ENCODE measurements at regions not wholly inside any gene's neighbourhood (a gene's known extent, or its start where the extent isn't known, plus 50 kb on each side); places are given as distances from the start of the nearest gene placed in this dataset.

GRCh38 chr13:85288698-85289097, 510.5 kb downstream of the SLITRK6 start:
- TF ChIP-seq ZSCAN18 (CRISPR knock-in tag; IDR thresholded peaks at IDR 0.05) (no peak), ZMAT4 (CRISPR knock-in tag; IDR thresholded peaks at IDR 0.05) (no peak), E2F4 (CRISPR knock-in tag; IDR thresholded peaks at IDR 0.05; ENCODE audit: borderline replicate concordance, low read depth) (no peak), RORB (CRISPR knock-in tag; IDR thresholded peaks at IDR 0.05) (no peak), NFYB (CRISPR knock-in tag; conservative IDR thresholded peaks at IDR 0.05; ENCODE audit: low read depth) (no peak), USF1 (CRISPR knock-in tag; IDR thresholded peaks at IDR 0.05) (no peak), TP53 (CRISPR knock-in tag; IDR thresholded peaks at IDR 0.05) (no peak), FOXP1 (CRISPR knock-in tag; IDR thresholded peaks at IDR 0.05; ENCODE audit: borderline replicate concordance) (no peak), ZNF138 (CRISPR knock-in tag; conservative IDR thresholded peaks at IDR 0.05) (no peak), PREB (CRISPR knock-in tag; IDR thresholded peaks at IDR 0.05; ENCODE audit: borderline replicate concordance) (no peak), MYBL2 (CRISPR knock-in tag; IDR thresholded peaks at IDR 0.05) (no peak)
- peaks cover 21% of the 10 kb centered on the region for H3K4me1 Mint-ChIP-seq
- H3K27ac Mint-ChIP-seq = 0 out of 2 replicates have a peak overlapping the region, but pooled peaks have one; percentile 38
- CTCF ChIA-PET = no interaction called here
- no peaks in the 10 kb centered on the region for H3K36me3 Mint-ChIP-seq
- POLR2A ChIA-PET = no interaction called here
- H3K27me3 Mint-ChIP-seq (ENCODE audit: low read depth) = no peaks in the 10 kb centered on the region
- no peak overlapping the region for H3K4me3 Mint-ChIP-seq
- ATAC-seq (peak; percentile 76), DNase-seq (ENCODE audit: low spot score) (no peak)
- no peaks in the 10 kb centered on the region for H3K9me3 Mint-ChIP-seq

- no peak for ATAC-seq
- Mint-ChIP-seq H3K36me3 (no peaks in the 10 kb centered on the region), H3K4me1 (peaks cover 21% of the 10 kb centered on the region), H3K27ac (no peak overlapping the region), H3K27me3 (ENCODE audit: low read depth) (no peaks in the 10 kb centered on the region), H3K4me3 (no peak overlapping the region), H3K9me3 (no peaks in the 10 kb centered on the region)
- POLR2A ChIA-PET = no interaction called here
- no peak for DNase-seq (ENCODE audit: low spot score)
- CTCF ChIA-PET = no interaction called here
- TF ChIP-seq ZNF121 (CRISPR knock-in tag; IDR thresholded peaks at IDR 0.05) (no peak), ZNF138 (CRISPR knock-in tag; conservative IDR thresholded peaks at IDR 0.05) (no peak), NR2C2 (CRISPR knock-in tag; IDR thresholded peaks at IDR 0.05) (no peak), GABPB1 (CRISPR knock-in tag; IDR thresholded peaks at IDR 0.05) (no peak), ZBTB21 (CRISPR knock-in tag; IDR thresholded peaks at IDR 0.05; ENCODE audit: borderline replicate concordance) (no peak), CDX4 (CRISPR knock-in tag; IDR thresholded peaks at IDR 0.05; ENCODE audit: borderline replicate concordance) (no peak), E2F4 (CRISPR knock-in tag; IDR thresholded peaks at IDR 0.05; ENCODE audit: borderline replicate concordance, low read depth) (no peak), ZNF671 (CRISPR knock-in tag; IDR thresholded peaks at IDR 0.05) (no peak), ZNF263 (CRISPR knock-in tag; IDR thresholded peaks at IDR 0.05; ENCODE audit: low read depth) (no peak), E2F1 (CRISPR knock-in tag; IDR thresholded peaks at IDR 0.05) (no peak), ZNF532 (CRISPR knock-in tag; IDR thresholded peaks at IDR 0.05; ENCODE audit: borderline replicate concordance) (no peak), MLX (CRISPR knock-in tag; IDR thresholded peaks at IDR 0.05) (no peak), ZNF219 (CRISPR knock-in tag; IDR thresholded peaks at IDR 0.05; ENCODE audit: borderline replicate concordance) (no peak)
Observed at GRCh38 chr13:85287528-85287927, 511.7 kb downstream of the SLITRK6 start.
